ENCODE measurements at regions not wholly inside any gene's neighbourhood (a gene's known extent, or its start where the extent isn't known, plus 50 kb on each side); places are given as distances from the start of the nearest gene placed in this dataset.

GRCh38 chr2:167471734-167472133, 583.5 kb downstream of the XIRP2 start:
- TF ChIP-seq CTCF (IDR thresholded peaks at IDR 0.05) (no peak), POLR2A (IDR thresholded peaks at IDR 0.05) (no peak)

Data from lower leg skin (tissue), 3 donors.